ENCODE measurements at regions not wholly inside any gene's neighbourhood (a gene's known extent, or its start where the extent isn't known, plus 50 kb on each side); places are given as distances from the start of the nearest gene placed in this dataset.

GRCh38 chr1:60747353-60747752 lies 335.0 kb upstream of the NFIA start:
- Histone ChIP-seq H3K27me3 (no peaks in the 10 kb centered on the region), H3K4me1 (no peaks in the 10 kb centered on the region; the same call in 1 of the 2 replicates), H3K9me3 (no peaks in the 10 kb centered on the region), H3K36me3 (no peaks in the 10 kb centered on the region), H3K4me3 (ENCODE audit: low read depth, low read length) (no peak overlapping the region)
- no peak for TF ChIP-seq CTCF (IDR thresholded peaks at IDR 0.05; ENCODE audit: low read depth, low read length)
- no peak for DNase-seq

- no peaks in the 10 kb centered on the region for H3K9me3 ChIP-seq
- no peaks in the 10 kb centered on the region for H3K36me3 ChIP-seq
- no peak for TF ChIP-seq CTCF (IDR thresholded peaks at IDR 0.05; ENCODE audit: low read depth, low read length)
- H3K4me1 ChIP-seq, result no peaks in the 10 kb centered on the region; the same call in 1 of the 2 replicates
- no peaks in the 10 kb centered on the region for H3K27me3 ChIP-seq
- H3K4me3 ChIP-seq (ENCODE audit: low read depth, low read length), result no peak overlapping the region
- peak; percentile 63 for DNase-seq
Measured at GRCh38 chr1:60746278-60746791, 336.0 kb upstream of the NFIA start.

GRCh38 chr1:60745484-60745883 lies 336.9 kb upstream of the NFIA start:
- peak; percentile 13 for DNase-seq
- no peaks in the 10 kb centered on the region; the same call in 1 of the 2 replicates for H3K4me1 ChIP-seq

GRCh38 chr1:60742339-60742738 lies 340.0 kb upstream of the NFIA start:
- DNase-seq, result no peak
- no peak overlapping the region for H3K4me3 ChIP-seq (ENCODE audit: low read depth, low read length)
- no peaks in the 10 kb centered on the region; the same call in 1 of the 2 replicates for H3K4me1 ChIP-seq
- TF ChIP-seq CTCF (IDR thresholded peaks at IDR 0.05; ENCODE audit: low read depth, low read length), result no peak
- H3K27me3 ChIP-seq, result no peaks in the 10 kb centered on the region
- H3K36me3 ChIP-seq, result no peaks in the 10 kb centered on the region
- H3K9me3 ChIP-seq, result no peaks in the 10 kb centered on the region

More at GRCh38 chr1:60745484-60745883, 336.9 kb upstream of the NFIA start:
- TF ChIP-seq CTCF (IDR thresholded peaks at IDR 0.05; ENCODE audit: low read depth, low read length), result no peak
- H3K4me3 ChIP-seq (ENCODE audit: low read depth, low read length), result no peak overlapping the region
- H3K27me3 ChIP-seq, result no peaks in the 10 kb centered on the region
- no peaks in the 10 kb centered on the region for H3K9me3 ChIP-seq
- no peaks in the 10 kb centered on the region for H3K36me3 ChIP-seq

GRCh38 chr1:60740154-60740553 lies 342.2 kb upstream of the NFIA start:
- TF ChIP-seq CTCF (IDR thresholded peaks at IDR 0.05; ENCODE audit: low read depth, low read length), result no peak
- H3K36me3 ChIP-seq, result no peaks in the 10 kb centered on the region
- no peaks in the 10 kb centered on the region for H3K4me1 ChIP-seq
- no peaks in the 10 kb centered on the region for H3K9me3 ChIP-seq
- no peak for DNase-seq
- H3K4me3 ChIP-seq (ENCODE audit: low read depth, low read length), result no peak overlapping the region
- H3K27me3 ChIP-seq, result no peaks in the 10 kb centered on the region

- Histone ChIP-seq H3K4me3 (ENCODE audit: low read depth, low read length) (no peak overlapping the region), H3K36me3 (no peaks in the 10 kb centered on the region), H3K4me1 (no peaks in the 10 kb centered on the region), H3K27me3 (no peaks in the 10 kb centered on the region), H3K9me3 (no peaks in the 10 kb centered on the region)
- no peak for DNase-seq
- no peak for TF ChIP-seq CTCF (IDR thresholded peaks at IDR 0.05; ENCODE audit: low read depth, low read length)
Measured at GRCh38 chr1:60739729-60740128, 342.6 kb upstream of the NFIA start.
